WI38 (cell line): ENCODE measurements at regions not wholly inside any gene's neighbourhood (a gene's known extent, or its start where the extent isn't known, plus 50 kb on each side); places are given as distances from the start of the nearest gene placed in this dataset.

Source experiments
- H3K4me3 ChIP-seq: 2 replicates; pipeline ENCODE4 v1.5.1; 2011; ENCODE audit warnings: low read depth, mild to moderate bottlenecking, control low read depth, low read length
- TF ChIP-seq, protein P1 (sequence below): IDR thresholded peaks from 2 replicates; pipeline ENCODE4 v1.5.1; 2012; ENCODE audit warnings: low read depth, mild to moderate bottlenecking, control low read depth, low read length

GRCh38 chr11:81444297-81444696, 1289.4 kb downstream of the FAM181B start:
- TF ChIP-seq, protein P1, sequence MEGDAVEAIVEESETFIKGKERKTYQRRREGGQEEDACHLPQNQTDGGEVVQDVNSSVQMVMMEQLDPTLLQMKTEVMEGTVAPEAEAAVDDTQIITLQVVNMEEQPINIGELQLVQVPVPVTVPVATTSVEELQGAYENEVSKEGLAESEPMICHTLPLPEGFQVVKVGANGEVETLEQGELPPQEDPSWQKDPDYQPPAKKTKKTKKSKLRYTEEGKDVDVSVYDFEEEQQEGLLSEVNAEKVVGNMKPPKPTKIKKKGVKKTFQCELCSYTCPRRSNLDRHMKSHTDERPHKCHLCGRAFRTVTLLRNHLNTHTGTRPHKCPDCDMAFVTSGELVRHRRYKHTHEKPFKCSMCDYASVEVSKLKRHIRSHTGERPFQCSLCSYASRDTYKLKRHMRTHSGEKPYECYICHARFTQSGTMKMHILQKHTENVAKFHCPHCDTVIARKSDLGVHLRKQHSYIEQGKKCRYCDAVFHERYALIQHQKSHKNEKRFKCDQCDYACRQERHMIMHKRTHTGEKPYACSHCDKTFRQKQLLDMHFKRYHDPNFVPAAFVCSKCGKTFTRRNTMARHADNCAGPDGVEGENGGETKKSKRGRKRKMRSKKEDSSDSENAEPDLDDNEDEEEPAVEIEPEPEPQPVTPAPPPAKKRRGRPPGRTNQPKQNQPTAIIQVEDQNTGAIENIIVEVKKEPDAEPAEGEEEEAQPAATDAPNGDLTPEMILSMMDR, result no peak
- H3K4me3 ChIP-seq, result no peak overlapping the region

DNA sequence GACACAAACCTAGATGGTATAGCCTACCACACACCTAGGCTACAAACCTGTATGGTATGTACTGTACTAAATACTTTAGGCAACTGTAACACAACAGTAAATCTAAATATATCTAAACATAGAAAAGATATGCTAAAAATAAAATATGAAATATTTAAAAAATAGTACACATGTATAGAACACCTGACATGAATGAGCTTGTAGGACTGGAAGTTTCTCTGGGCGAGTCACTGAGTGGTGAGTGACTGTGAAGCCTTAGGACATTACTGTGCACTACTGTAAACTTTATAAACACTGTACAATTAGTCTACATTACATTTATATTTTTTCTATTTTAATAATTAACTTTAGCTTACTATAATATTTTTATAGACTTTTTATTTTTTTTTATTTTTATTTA, 1301.3 kb downstream of the FAM181B start:
- TF ChIP-seq, protein P1, result no peak

GRCh38 chr11:81424822-81425221, 1308.8 kb downstream of the FAM181B start:
- TF ChIP-seq, protein P1, result no peak
- no peak overlapping the region for H3K4me3 ChIP-seq

More for the DNA sequence above, 1301.3 kb downstream of the FAM181B start:
- no peak overlapping the region for H3K4me3 ChIP-seq

DNA sequence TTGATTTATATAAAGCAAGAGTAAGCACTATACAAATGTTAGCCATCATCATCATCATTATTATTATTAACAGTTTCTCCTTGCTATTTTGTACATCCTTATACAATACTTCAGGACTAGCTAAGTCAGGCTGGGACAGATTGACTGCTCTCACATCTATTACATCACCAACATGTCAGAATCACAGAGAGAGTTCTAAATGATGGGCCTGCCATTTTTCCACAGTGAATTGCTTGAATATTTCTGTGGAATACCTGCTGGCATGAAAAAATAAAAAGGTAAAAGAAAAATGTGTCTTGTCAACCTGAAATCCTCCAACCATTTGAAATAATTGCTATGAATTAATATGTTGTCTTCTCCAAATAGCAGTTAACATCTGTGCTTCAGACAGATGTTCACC, 1311.3 kb downstream of the FAM181B start:
- H3K4me3 ChIP-seq, result no peak overlapping the region
- TF ChIP-seq, protein P1, result no peak

- no peak overlapping the region for H3K4me3 ChIP-seq
- TF ChIP-seq, protein P1, result no peak
Measured at GRCh38 chr11:81421251-81421860, 1312.3 kb downstream of the FAM181B start.

- TF ChIP-seq, protein P1, result no peak
- H3K4me3 ChIP-seq, result no peak overlapping the region
Measured at GRCh38 chr11:81420668-81421250, 1312.9 kb downstream of the FAM181B start.

GRCh38 chr11:81397316-81397715, 1336.3 kb downstream of the FAM181B start:
- H3K4me3 ChIP-seq, result no peak overlapping the region

More at GRCh38 chr11:81397316-81397715, 1336.3 kb downstream of the FAM181B start:
- TF ChIP-seq, protein P1, result no peak
